HCT116 (cell line): ENCODE measurements at regions not wholly inside any gene's neighbourhood (a gene's known extent, or its start where the extent isn't known, plus 50 kb on each side); places are given as distances from the start of the nearest gene placed in this dataset.

Source experiments
- CEBPB ChIP-seq: IDR thresholded peaks from 2 replicates; pipeline ENCODE4 v1.6.1; 2012; ENCODE audit warnings: low read depth
- EZH2 ChIP-seq: fragments of 200-600 bp; sonication (generic); IDR thresholded peaks from 2 replicates; pipeline ENCODE4 v1.6.1; 2017; ENCODE audit warnings: antibody characterized with exemption, mixed run types
- EZH2phosphoT487 ChIP-seq: fragments of 200-600 bp; IDR thresholded peaks from 2 replicates; pipeline ENCODE4 v1.6.1; 2018; ENCODE audit warnings: antibody characterized with exemption, borderline replicate concordance
- FOSL1 ChIP-seq: IDR thresholded peaks from 2 replicates; pipeline ENCODE4 v1.6.1; 2012; ENCODE audit warnings: low read depth
- JUND ChIP-seq: IDR thresholded peaks from 2 replicates; pipeline ENCODE4 v1.6.1; 2012
- POLR2A ChIP-seq: IDR thresholded peaks from 2 replicates; pipeline ENCODE4 v1.7.0; 2011; ENCODE audit warnings: borderline replicate concordance; ENCODE audit not compliant: insufficient read depth, insufficient read length; ENCODE audit errors: extremely low read depth
- POLR2AphosphoS5 ChIP-seq: IDR thresholded peaks from 2 replicates; pipeline ENCODE4 v1.6.1; 2011; ENCODE audit warnings: mild to moderate bottlenecking, low read depth, low read length, moderate library complexity
- SP1 ChIP-seq: IDR thresholded peaks from 2 replicates; pipeline ENCODE4 v1.6.1; 2012; ENCODE audit warnings: low read depth
- TCF7L2 ChIP-seq: IDR thresholded peaks from 2 replicates; pipeline ENCODE4 v1.7.0; 2011; ENCODE audit warnings: borderline replicate concordance, inconsistent platforms; ENCODE audit not compliant: insufficient read depth, insufficient read length; ENCODE audit errors: extremely low read depth
- ZNF274 ChIP-seq: fragments of 200-500 bp; sonication (Bioruptor generic); IDR thresholded peaks from 2 replicates; pipeline ENCODE4 v1.6.1; 2014; ENCODE audit warnings: mild to moderate bottlenecking, low read depth, low read length, inconsistent platforms
- TF ChIP-seq, protein P1 (sequence below): IDR thresholded peaks from 2 replicates; pipeline ENCODE4 v1.6.1; 2012
- TF ChIP-seq, protein P2 (sequence below), 3 experiments: fragments of 200-600 bp in 1 of 3; sonication (generic) in 1 of 3; IDR thresholded peaks in 2 of 3; conservative IDR thresholded peaks in 1 of 3; 2 replicates each; pipeline ENCODE4 v1.5.1; 2012 to 2017; ENCODE audit warnings: low read depth in 2 of 3, low read length in 2 of 3, antibody characterized with exemption in 1 of 3, borderline replicate concordance in 1 of 3, control low read depth in 1 of 3, mild to moderate bottlenecking in 1 of 3, mixed read lengths in 1 of 3, mixed run types in 1 of 3, moderate library complexity in 1 of 3; ENCODE audit not compliant: insufficient read depth in 1 of 3
- TF ChIP-seq, protein P3 (sequence below): IDR thresholded peaks from 2 replicates; pipeline ENCODE4 v1.6.1; 2012

DNA sequence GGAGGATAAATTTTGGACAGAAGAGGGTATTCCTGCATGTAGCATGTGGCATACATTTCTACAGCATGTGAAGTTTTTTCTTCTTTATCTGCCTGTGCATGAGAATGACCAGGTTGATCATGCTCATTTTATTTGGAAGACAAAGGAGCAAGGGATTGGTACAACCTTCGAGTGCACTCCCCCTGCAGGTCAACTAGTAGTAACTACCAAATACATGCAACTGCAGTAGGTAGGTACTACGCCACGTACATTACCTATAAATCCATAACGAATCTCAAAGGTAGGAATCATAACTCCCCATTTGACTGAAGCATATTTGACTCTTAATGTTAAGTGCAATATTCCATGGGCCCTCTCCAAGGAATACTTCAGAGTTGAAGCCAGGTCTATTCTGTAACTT lies 763.9 kb downstream of the TSN start:
- TF ChIP-seq POLR2A (no peak), CEBPB (no peak), JUND (no peak), POLR2AphosphoS5 (no peak), SP1 (no peak), ZNF274 (no peak), EZH2phosphoT487 (no peak), FOSL1 (no peak), EZH2 (no peak), TCF7L2 (no peak)
- TF ChIP-seq, protein P1, sequence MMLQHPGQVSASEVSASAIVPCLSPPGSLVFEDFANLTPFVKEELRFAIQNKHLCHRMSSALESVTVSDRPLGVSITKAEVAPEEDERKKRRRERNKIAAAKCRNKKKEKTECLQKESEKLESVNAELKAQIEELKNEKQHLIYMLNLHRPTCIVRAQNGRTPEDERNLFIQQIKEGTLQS: no peak
- TF ChIP-seq, protein P2, sequence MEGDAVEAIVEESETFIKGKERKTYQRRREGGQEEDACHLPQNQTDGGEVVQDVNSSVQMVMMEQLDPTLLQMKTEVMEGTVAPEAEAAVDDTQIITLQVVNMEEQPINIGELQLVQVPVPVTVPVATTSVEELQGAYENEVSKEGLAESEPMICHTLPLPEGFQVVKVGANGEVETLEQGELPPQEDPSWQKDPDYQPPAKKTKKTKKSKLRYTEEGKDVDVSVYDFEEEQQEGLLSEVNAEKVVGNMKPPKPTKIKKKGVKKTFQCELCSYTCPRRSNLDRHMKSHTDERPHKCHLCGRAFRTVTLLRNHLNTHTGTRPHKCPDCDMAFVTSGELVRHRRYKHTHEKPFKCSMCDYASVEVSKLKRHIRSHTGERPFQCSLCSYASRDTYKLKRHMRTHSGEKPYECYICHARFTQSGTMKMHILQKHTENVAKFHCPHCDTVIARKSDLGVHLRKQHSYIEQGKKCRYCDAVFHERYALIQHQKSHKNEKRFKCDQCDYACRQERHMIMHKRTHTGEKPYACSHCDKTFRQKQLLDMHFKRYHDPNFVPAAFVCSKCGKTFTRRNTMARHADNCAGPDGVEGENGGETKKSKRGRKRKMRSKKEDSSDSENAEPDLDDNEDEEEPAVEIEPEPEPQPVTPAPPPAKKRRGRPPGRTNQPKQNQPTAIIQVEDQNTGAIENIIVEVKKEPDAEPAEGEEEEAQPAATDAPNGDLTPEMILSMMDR (IDR thresholded peaks at IDR 0.05 in 2 of 3, conservative IDR thresholded peaks at IDR 0.05 in 1 of 3; ENCODE audit: borderline replicate concordance in 1 of 3, insufficient read depth in 1 of 3, low read depth in 2 of 3, low read length in 2 of 3): no peak
- TF ChIP-seq, protein P3, sequence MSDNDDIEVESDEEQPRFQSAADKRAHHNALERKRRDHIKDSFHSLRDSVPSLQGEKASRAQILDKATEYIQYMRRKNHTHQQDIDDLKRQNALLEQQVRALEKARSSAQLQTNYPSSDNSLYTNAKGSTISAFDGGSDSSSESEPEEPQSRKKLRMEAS: no peak
